ENCODE measurements at regions not wholly inside any gene's neighbourhood (a gene's known extent, or its start where the extent isn't known, plus 50 kb on each side); places are given as distances from the start of the nearest gene placed in this dataset.

GRCh38 chr3:98978068-98978811 is 76.7 kb upstream of the DCBLD2 start:
- no peak for DNase-seq (ENCODE audit: low read depth)
- no peak overlapping the region for H3K4me3 ChIP-seq (ENCODE audit: low read depth, low read length)
- TF ChIP-seq CTCF (IDR thresholded peaks at IDR 0.05; ENCODE audit: control insufficient read depth, extremely low read depth, insufficient read depth), result no peak

- no peak for TF ChIP-seq CTCF (IDR thresholded peaks at IDR 0.05; ENCODE audit: control insufficient read depth, extremely low read depth, insufficient read depth)
- H3K4me3 ChIP-seq (ENCODE audit: low read depth, low read length), result no peak overlapping the region
- DNase-seq (ENCODE audit: low read depth), result no peak
These were observed 76.0 kb upstream of the DCBLD2 start for GRCh38 chr3:98977520-98977919.

GRCh38 chr3:98974442-98974841 is 72.9 kb upstream of the DCBLD2 start:
- no peak for DNase-seq (ENCODE audit: low read depth)
- H3K4me3 ChIP-seq (ENCODE audit: low read depth, low read length), result no peak overlapping the region
- TF ChIP-seq CTCF (IDR thresholded peaks at IDR 0.05; ENCODE audit: control insufficient read depth, extremely low read depth, insufficient read depth), result no peak

GRCh38 chr3:98972720-98973119 is 71.2 kb upstream of the DCBLD2 start:
- no peak overlapping the region for H3K4me3 ChIP-seq (ENCODE audit: low read depth, low read length)
- no peak for DNase-seq (ENCODE audit: low read depth)
- TF ChIP-seq CTCF (IDR thresholded peaks at IDR 0.05; ENCODE audit: control insufficient read depth, extremely low read depth, insufficient read depth), result no peak

GRCh38 chr3:98972155-98972554 is 70.7 kb upstream of the DCBLD2 start:
- no peak for TF ChIP-seq CTCF (IDR thresholded peaks at IDR 0.05; ENCODE audit: control insufficient read depth, extremely low read depth, insufficient read depth)
- no peak overlapping the region for H3K4me3 ChIP-seq (ENCODE audit: low read depth, low read length)
- no peak for DNase-seq (ENCODE audit: low read depth)

- no peak for DNase-seq (ENCODE audit: low read depth)
- H3K4me3 ChIP-seq (ENCODE audit: low read depth, low read length), result no peak overlapping the region
- no peak for TF ChIP-seq CTCF (IDR thresholded peaks at IDR 0.05; ENCODE audit: control insufficient read depth, extremely low read depth, insufficient read depth)
These were observed 69.7 kb upstream of the DCBLD2 start for GRCh38 chr3:98971169-98971681.

- no peak overlapping the region for H3K4me3 ChIP-seq (ENCODE audit: low read depth, low read length)
- TF ChIP-seq CTCF (IDR thresholded peaks at IDR 0.05; ENCODE audit: control insufficient read depth, extremely low read depth, insufficient read depth), result no peak
These were observed 67.8 kb upstream of the DCBLD2 start for GRCh38 chr3:98969295-98969694.

More at GRCh38 chr3:98969295-98969694, 67.8 kb upstream of the DCBLD2 start:
- DNase-seq (ENCODE audit: low read depth), result no peak

Data from LNCaP clone FGC (cell line).